ENCODE measurements at regions not wholly inside any gene's neighbourhood (a gene's known extent, or its start where the extent isn't known, plus 50 kb on each side); places are given as distances from the start of the nearest gene placed in this dataset.
A peak's percentile ranks its signal among the peaks of the same experiment; 100 is the strongest.
"Not testable (repeated sequence)": the region's sequence is repeated elsewhere in the genome, so short reads cannot be mapped to it uniquely, and the experiment has no call there.

DNA sequence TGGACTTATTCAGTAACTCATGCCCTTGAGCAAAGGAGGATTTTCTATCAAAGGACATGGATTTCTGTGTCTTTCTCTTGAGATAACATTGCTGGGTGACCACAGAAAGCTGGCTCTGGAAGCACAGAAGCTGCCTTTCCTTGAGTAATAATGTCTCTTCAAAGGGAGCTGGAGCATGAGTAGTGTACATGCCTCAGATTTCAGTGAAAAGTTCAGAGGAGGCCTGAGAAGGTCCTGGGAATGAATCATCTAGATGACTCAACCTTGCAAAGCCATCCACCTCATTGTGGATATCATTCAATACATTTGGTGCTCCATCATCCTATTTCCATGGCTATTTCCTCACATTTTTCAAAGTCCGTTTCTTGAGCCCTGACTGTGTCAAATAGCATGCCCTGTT lies 77.6 kb upstream of the OR4M2 start:
- no CpG with 5 or more reads among the region's 1 CpG for WGBS (ENCODE audit: insufficient coverage, low coverage, low lambda C conversion rate, missing lambda C conversion rate)
- H3K4me3 ChIP-seq; H3K4me1 ChIP-seq; H3K27ac ChIP-seq; ATAC-seq; DNase-seq; H3K27me3 ChIP-seq; intact Hi-C loops (cut with DNase I); H3K36me3 ChIP-seq; H3K9me3 ChIP-seq: not testable (repeated sequence)

- H3K4me1 ChIP-seq; H3K27me3 ChIP-seq; H3K36me3 ChIP-seq; ATAC-seq; H3K9me3 ChIP-seq; DNase-seq; H3K27ac ChIP-seq; H3K4me3 ChIP-seq; intact Hi-C loops (cut with DNase I): not testable (repeated sequence)
- WGBS (ENCODE audit: insufficient coverage, low coverage, low lambda C conversion rate, missing lambda C conversion rate): no CpG with 5 or more reads among the region's 1 CpG
Observed at GRCh38 chr15:21989117-21989516, 91.2 kb upstream of the OR4M2 start.

GRCh38 chr15:21983820-21984219 lies 96.5 kb upstream of the OR4M2 start:
- H3K36me3 ChIP-seq; H3K9me3 ChIP-seq; DNase-seq; H3K27me3 ChIP-seq; intact Hi-C loops (cut with DNase I); H3K4me3 ChIP-seq; H3K4me1 ChIP-seq; H3K27ac ChIP-seq: not testable (repeated sequence)
- no CpG with 5 or more reads among the region's 3 CpGs for WGBS (ENCODE audit: insufficient coverage, low coverage, low lambda C conversion rate, missing lambda C conversion rate)
- peak in 1 of 4 donors; percentile 26 for ATAC-seq

DNA sequence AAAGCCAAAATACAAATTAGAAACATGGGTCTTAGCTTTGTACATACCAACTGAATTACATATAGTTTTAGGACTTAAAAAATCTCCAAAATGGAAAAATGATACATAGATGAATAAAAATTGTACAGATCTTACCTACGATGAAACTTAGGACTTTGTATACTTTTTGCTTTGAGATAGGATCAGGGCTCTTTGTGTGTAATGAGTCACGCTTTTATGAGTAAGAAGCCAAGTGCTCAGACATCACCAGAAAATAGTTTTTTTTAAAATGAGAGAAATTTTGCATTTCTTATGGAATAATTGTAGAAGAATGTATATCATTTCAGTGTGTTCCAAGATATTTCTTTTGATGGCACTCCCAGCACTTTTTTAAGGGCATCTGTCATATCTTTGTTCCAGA lies 100.4 kb upstream of the OR4M2 start:
- H3K9me3 ChIP-seq; ATAC-seq; H3K4me3 ChIP-seq; H3K27me3 ChIP-seq; DNase-seq; H3K36me3 ChIP-seq; intact Hi-C loops (cut with DNase I); H3K4me1 ChIP-seq; H3K27ac ChIP-seq: not testable (repeated sequence)
- no CpG with 5 or more reads among the region's 2 CpGs for WGBS (ENCODE audit: insufficient coverage, low coverage, low lambda C conversion rate, missing lambda C conversion rate)

DNA sequence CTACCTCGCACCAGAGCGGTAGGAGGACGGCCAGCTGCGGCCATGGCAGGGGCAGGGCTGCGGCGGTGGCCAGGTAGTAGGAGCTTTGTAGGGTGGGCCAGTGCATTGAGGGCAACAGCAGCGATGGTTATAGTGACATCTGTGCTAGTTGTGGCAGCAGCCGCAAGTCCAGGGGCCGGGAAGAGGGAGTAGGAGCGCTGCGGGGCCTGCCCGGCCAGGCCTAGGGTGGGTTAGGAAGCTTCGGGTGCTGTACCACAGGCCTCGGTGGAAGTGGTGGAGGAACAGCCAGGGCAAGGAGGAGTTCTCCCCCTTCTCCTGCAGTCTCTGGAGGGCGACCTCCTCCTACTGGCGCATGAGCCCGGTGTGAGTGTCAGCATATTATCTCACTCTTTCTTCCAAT lies 76.2 kb upstream of the POTEB start:
- WGBS (ENCODE audit: insufficient coverage, low coverage, low lambda C conversion rate, missing lambda C conversion rate): no CpG with 5 or more reads among the region's 17 CpGs
- ATAC-seq; intact Hi-C loops (cut with DNase I): not testable (repeated sequence)

GRCh38 chr15:21940302-21940701 lies 62.8 kb upstream of the POTEB start:
- H3K4me1 ChIP-seq; ATAC-seq; H3K4me3 ChIP-seq; H3K27ac ChIP-seq; intact Hi-C loops (cut with DNase I); DNase-seq; H3K27me3 ChIP-seq; H3K9me3 ChIP-seq; H3K36me3 ChIP-seq: not testable (repeated sequence)
- no CpG with 5 or more reads among the region's 2 CpGs for WGBS (ENCODE audit: insufficient coverage, low coverage, low lambda C conversion rate, missing lambda C conversion rate)

More for the DNA sequence above, 76.2 kb upstream of the POTEB start:
- not testable (repeated sequence) for H3K4me1 ChIP-seq, H3K27me3 ChIP-seq, H3K9me3 ChIP-seq, H3K36me3 ChIP-seq, H3K4me3 ChIP-seq, H3K27ac ChIP-seq
- DNase-seq: peak in 1 of 3 donors; percentile 1

Small RNA genes lying in the stretch of these regions (microRNA-seq; reads per million reads assigned to microRNA genes)
- gene MIR5701-3: 0 reads per million in 2 donors

Small RNA genes lying in the stretch of these regions (small RNA-seq; reads per million reads assigned to genes)
- gene MIR5701-3: 0 reads per million in 2 experiments

Measured in right lobe of liver (tissue), 6 donors.